H1 (cell line): ENCODE measurements at regions not wholly inside any gene's neighbourhood (a gene's known extent, or its start where the extent isn't known, plus 50 kb on each side); places are given as distances from the start of the nearest gene placed in this dataset.

Experiments
- BCL11A ChIP-seq, 2 experiments: IDR thresholded peaks; one replicate each; pipeline ENCODE4 v1.6.1; 2011; ENCODE audit warnings: low read depth in 2 of 2, low read length in 2 of 2, mild to moderate bottlenecking in 2 of 2
- SP2 ChIP-seq: IDR thresholded peaks from 2 replicates; pipeline ENCODE4 v1.6.1; 2012; ENCODE audit warnings: mild to moderate bottlenecking, low read length, inconsistent platforms
- TF ChIP-seq, protein P1 (sequence below): fragments of 300-600 bp; sonication (generic); IDR thresholded peaks from 2 replicates; pipeline ENCODE4 v1.7.1; 2012; ENCODE audit warnings: low read length, moderate library complexity, mild to moderate bottlenecking, inconsistent platforms; ENCODE audit not compliant: insufficient replicate concordance

DNA sequence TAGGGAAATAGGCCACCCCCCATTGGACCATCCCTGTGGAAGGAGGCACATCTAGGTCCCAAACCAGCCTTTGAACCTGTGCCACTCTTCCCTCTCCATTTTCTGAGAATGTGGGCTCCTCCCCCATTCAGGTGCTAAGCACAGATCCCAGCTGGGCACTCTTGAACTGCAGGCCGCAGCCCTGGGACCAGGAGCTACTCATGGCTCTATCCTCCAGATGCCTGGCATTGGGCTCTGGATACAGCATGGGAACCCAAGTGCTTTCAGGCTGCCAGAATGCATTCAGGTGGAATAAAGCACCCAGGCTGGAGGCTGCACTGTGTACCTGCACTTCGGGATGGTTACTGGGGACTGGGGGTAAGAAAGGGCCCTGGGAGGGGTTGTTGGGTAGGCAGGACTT, 1372.3 kb upstream of the SPRY2 start (continued):
- TF ChIP-seq BCL11A (IDR thresholded peaks at IDR 0.05; ENCODE audit: low read depth in 2 of 2, low read length in 2 of 2) (no peak), SP2 (no peak)
- TF ChIP-seq, protein P1, sequence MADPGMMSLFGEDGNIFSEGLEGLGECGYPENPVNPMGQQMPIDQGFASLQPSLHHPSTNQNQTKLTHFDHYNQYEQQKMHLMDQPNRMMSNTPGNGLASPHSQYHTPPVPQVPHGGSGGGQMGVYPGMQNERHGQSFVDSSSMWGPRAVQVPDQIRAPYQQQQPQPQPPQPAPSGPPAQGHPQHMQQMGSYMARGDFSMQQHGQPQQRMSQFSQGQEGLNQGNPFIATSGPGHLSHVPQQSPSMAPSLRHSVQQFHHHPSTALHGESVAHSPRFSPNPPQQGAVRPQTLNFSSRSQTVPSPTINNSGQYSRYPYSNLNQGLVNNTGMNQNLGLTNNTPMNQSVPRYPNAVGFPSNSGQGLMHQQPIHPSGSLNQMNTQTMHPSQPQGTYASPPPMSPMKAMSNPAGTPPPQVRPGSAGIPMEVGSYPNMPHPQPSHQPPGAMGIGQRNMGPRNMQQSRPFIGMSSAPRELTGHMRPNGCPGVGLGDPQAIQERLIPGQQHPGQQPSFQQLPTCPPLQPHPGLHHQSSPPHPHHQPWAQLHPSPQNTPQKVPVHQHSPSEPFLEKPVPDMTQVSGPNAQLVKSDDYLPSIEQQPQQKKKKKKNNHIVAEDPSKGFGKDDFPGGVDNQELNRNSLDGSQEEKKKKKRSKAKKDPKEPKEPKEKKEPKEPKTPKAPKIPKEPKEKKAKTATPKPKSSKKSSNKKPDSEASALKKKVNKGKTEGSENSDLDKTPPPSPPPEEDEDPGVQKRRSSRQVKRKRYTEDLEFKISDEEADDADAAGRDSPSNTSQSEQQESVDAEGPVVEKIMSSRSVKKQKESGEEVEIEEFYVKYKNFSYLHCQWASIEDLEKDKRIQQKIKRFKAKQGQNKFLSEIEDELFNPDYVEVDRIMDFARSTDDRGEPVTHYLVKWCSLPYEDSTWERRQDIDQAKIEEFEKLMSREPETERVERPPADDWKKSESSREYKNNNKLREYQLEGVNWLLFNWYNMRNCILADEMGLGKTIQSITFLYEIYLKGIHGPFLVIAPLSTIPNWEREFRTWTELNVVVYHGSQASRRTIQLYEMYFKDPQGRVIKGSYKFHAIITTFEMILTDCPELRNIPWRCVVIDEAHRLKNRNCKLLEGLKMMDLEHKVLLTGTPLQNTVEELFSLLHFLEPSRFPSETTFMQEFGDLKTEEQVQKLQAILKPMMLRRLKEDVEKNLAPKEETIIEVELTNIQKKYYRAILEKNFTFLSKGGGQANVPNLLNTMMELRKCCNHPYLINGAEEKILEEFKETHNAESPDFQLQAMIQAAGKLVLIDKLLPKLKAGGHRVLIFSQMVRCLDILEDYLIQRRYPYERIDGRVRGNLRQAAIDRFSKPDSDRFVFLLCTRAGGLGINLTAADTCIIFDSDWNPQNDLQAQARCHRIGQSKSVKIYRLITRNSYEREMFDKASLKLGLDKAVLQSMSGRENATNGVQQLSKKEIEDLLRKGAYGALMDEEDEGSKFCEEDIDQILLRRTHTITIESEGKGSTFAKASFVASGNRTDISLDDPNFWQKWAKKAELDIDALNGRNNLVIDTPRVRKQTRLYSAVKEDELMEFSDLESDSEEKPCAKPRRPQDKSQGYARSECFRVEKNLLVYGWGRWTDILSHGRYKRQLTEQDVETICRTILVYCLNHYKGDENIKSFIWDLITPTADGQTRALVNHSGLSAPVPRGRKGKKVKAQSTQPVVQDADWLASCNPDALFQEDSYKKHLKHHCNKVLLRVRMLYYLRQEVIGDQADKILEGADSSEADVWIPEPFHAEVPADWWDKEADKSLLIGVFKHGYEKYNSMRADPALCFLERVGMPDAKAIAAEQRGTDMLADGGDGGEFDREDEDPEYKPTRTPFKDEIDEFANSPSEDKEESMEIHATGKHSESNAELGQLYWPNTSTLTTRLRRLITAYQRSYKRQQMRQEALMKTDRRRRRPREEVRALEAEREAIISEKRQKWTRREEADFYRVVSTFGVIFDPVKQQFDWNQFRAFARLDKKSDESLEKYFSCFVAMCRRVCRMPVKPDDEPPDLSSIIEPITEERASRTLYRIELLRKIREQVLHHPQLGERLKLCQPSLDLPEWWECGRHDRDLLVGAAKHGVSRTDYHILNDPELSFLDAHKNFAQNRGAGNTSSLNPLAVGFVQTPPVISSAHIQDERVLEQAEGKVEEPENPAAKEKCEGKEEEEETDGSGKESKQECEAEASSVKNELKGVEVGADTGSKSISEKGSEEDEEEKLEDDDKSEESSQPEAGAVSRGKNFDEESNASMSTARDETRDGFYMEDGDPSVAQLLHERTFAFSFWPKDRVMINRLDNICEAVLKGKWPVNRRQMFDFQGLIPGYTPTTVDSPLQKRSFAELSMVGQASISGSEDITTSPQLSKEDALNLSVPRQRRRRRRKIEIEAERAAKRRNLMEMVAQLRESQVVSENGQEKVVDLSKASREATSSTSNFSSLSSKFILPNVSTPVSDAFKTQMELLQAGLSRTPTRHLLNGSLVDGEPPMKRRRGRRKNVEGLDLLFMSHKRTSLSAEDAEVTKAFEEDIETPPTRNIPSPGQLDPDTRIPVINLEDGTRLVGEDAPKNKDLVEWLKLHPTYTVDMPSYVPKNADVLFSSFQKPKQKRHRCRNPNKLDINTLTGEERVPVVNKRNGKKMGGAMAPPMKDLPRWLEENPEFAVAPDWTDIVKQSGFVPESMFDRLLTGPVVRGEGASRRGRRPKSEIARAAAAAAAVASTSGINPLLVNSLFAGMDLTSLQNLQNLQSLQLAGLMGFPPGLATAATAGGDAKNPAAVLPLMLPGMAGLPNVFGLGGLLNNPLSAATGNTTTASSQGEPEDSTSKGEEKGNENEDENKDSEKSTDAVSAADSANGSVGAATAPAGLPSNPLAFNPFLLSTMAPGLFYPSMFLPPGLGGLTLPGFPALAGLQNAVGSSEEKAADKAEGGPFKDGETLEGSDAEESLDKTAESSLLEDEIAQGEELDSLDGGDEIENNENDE = no peak
